ENCODE measurements at regions not wholly inside any gene's neighbourhood (a gene's known extent, or its start where the extent isn't known, plus 50 kb on each side); places are given as distances from the start of the nearest gene placed in this dataset.

GRCh38 chr11:128365044-128365443 is 222.3 kb downstream of the ETS1 start:
- peak in 1 of 2 experiments; percentile 6 for DNase-seq

GRCh38 chr11:128361451-128362020 is 225.8 kb downstream of the ETS1 start:
- DNase-seq = no peak

DNA sequence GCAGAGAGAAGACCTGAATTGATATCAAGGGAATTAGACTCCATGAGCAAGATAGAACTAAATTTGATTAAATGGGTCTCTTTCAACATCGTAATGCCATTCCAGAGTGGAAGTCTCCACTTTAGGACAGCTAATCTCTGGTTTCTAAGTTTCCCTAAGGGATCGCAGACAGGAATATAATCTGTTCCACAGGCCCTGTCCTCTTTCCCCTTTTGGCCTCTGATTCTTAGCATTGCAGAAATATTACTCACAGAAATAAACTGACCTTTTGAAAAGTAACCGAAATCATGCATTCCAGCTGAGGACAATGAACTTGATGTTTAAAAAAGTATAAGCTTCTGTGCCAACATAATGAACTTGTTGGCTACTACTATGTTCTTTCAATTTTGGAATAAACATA is 227.8 kb downstream of the ETS1 start:
- DNase-seq = no peak

DNA sequence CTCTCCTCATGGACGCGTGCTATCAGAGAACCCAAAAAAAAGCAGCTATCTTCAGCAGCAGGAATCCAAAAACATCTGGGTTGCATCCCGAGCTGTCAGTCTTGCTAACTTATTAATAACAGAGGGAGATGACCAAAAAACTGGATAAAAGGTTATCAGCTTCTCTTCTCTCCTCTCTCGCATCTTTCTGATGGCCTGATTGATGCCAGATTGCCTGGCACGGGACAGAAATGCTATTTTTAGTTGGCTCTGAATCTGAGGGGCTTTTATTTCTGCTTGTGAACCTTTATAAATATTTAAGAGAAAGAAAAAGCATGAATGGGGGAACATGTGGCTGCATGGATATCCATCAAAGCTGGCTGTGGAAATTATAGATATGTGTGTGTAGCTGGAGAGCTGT is 230.3 kb downstream of the ETS1 start:
- no peak for DNase-seq

DNA sequence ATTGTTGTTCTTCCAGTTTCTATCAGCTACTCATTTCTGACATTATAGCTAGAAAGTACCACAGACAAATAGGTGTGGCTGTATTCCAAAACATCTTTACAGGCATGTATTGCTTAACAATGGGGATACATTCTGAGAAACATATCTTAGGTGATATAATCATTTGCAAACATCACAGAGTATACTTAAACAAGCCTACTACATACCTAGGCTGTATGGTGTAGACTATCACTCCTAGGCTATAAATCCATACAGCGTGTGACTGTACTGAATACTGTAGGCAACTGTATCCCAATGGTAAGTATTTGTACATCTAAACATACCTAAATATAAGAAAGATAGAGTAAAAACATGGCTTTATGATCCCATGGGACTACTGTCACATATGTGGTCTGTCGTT is 231.8 kb downstream of the ETS1 start:
- no peak for DNase-seq

DNA sequence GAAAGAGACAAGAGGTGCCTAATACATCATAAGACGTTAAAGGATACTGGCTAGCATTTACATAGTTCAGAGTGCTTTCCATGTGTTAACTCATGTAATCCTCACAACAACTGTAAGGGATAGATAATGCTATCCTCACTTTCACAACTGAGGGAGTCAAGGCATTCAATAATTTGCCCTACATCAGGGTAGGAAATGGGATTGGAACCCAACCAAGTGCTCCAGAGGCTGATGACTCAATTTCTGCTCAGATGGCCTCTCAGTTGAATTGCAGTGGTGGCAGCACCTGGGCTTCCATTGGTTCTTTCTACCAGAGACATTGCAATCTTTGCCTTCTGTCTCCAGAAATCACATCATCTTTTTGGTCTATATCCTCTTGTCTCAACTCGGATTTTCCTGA is 232.9 kb downstream of the ETS1 start:
- DNase-seq = no peak

- no peak for DNase-seq
Observed at GRCh38 chr11:128351168-128351567, 236.2 kb downstream of the ETS1 start.

- no peak for DNase-seq
Observed at GRCh38 chr11:128349650-128350299, 237.6 kb downstream of the ETS1 start.

GRCh38 chr11:128346804-128347203 is 240.6 kb downstream of the ETS1 start:
- no peak for DNase-seq

DNA sequence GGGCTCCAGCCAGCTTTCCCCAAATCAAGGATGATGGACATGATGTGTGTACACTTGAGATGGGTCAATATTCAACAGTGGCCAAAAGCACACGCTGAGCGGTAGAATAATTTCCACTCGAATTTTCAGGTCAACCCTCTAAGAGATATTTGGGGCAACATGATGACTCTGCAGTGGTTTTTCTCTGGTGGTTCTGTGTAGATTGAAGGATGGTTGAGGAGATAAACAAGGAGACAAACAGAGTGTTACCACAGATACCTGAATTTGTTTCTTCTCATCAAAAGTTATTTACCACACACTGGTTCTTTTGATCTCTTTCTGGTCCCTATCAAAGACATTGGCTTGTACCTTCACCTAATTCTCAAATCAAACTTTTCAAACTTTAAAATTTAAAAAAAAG is 242.0 kb downstream of the ETS1 start:
- DNase-seq = no peak

GRCh38 chr11:128343870-128344269 is 243.5 kb downstream of the ETS1 start:
- DNase-seq = no peak

DNA sequence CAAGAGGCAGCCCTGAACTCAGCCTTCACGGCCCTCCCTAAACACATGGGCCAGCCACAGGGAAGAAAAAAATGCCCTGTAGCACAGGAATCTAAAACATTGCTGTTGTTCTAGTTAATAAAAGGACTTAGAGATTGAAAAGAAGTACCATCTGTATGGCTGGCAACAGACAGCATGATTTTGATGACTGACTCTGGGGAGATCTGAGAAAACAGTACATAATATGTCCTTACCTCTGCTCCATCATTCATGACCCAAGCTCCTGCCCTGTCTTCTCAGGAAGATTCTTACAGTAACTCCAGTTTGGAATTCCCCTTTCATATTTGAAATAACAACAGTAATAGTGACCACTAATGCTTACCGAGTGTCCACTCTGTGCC is 244.2 kb downstream of the ETS1 start:
- DNase-seq = no peak

- DNase-seq = no peak
Observed at GRCh38 chr11:128342511-128343134, 244.7 kb downstream of the ETS1 start.

GRCh38 chr11:128341280-128342248 is 245.8 kb downstream of the ETS1 start:
- DNase-seq = no peak

DNA sequence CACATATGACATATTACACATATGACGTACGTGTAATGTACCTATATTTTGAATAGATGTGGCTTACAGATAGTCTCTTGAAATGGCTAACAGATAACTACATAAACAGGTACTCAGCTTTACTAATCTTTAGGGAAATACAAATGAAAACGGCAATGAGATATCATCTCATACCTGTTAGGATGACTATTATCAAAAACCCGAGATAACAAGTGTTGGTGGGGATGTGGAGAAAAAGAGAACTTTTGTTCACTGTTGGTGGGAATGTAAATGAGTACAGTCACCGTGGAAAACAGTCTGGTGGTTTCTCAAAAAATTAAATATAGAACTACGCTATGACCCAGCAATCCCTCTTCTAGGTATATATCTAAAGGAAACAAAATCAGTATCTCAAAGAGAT is 247.6 kb downstream of the ETS1 start:
- no peak for DNase-seq

DNA sequence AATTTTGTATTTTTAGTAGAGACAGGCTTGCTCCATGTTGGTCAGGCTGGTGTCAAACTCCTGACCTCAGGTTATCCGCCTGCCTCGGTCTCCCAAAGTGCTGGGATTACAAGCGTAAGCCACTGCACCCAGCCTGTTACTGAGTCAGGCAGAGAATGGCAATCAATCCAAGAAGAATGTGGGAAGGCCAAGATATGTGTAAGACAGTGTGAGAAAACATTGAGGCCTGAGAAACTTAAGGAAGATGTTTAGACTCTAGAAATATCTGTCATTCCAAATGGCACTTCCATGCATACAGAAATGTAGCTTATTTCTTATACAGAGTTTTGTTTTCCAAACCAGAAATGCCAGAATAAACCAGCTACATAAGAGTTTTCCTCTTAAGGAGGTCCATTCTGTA is 248.5 kb downstream of the ETS1 start:
- no peak for DNase-seq

DNA sequence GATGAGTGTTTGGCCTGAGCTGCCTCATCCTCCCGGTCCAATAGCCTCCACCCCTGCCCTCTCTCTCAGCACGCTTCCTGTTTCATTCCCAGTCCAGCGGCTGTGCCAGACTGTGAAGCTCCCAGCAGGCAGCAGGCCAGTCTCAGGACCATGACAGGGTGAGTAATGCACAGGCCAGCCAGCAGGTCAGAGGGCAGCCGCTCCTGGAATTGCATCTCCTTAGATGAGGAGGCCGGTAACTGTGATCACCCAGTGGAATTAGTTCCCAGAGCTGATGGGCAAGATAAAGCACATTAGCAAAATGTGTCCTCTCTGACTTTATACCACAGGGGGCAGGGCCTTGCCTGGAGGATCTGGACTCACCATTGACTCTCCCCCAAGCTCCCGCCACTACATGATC is 251.2 kb downstream of the ETS1 start:
- DNase-seq = no peak

DNA sequence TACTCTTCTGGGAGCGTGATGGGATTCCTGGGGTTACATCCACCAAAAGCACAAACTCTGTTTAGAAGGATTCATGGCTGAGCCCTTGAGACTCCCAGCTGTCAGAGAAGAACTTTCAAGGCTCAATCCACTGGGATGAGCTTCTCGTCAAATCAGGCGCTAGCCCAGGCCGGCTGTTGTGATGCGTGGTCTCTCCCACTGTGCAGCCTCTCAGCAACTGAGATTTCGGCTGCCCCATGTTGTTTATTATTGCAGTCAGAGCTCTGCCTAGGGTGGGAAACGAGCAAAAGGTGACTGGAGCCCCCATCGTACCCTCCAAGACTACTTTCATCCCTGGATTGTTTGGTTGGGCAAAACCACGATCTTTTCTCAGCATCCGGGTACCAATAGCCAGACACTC is 251.6 kb downstream of the ETS1 start:
- DNase-seq = no peak

- no peak for DNase-seq
Observed at GRCh38 chr11:128334311-128335044, 252.9 kb downstream of the ETS1 start.

DNA sequence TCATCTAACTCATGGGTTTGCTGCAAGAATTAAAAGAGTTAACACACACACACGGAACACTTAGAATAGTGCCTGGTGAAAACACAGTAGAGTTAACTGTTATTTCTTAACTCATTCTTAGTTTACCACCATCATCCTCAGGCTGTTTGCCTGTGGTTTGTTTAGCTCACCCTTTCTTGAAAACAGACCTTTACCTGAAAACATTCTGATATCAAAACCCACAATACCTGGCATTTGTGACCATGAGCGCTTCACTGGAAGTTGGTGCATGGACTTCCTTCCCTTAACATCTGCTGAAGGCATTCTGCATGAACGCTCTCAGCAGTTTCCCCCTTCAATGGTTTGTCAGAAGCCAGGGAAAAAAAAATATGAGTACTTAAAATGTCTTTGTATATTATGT is 256.0 kb downstream of the ETS1 start:
- DNase-seq = no peak

DNA sequence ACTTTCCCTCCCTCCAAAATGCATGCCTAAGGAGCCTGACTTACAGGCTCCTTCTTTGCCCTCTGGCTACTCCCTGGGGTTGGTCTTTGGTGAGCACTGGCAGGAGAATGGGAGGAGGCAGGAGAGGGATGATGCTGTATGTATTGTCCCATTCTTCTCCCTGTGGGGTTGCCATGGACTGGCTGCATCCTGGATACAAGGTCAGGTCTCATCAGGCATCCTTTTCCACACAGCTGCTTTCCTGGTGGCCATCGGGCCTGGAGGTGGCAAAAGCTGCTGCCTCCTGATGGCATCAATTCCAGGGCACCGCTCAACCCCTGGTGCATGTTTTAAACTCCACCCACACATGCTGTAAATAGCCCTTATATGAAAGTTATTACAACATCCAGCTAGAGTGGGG is 257.2 kb downstream of the ETS1 start:
- DNase-seq = no peak

GRCh38 chr11:128328955-128329551 is 258.3 kb downstream of the ETS1 start:
- DNase-seq = no peak
